ENCODE measurements at regions not wholly inside any gene's neighbourhood (a gene's known extent, or its start where the extent isn't known, plus 50 kb on each side); places are given as distances from the start of the nearest gene placed in this dataset.
"Not testable (repeated sequence)": the region's sequence is repeated elsewhere in the genome, so short reads cannot be mapped to it uniquely, and the experiment has no call there.

- no peak for DNase-seq
Observed at GRCh38 chr5:155514105-155514563, 500.6 kb downstream of the KIF4B start.

GRCh38 chr5:155522540-155522939 lies 509.0 kb downstream of the KIF4B start:
- DNase-seq: no peak

- DNase-seq: no peak
Observed at GRCh38 chr5:155529362-155529761, 515.8 kb downstream of the KIF4B start.

- no peak for DNase-seq
Observed at GRCh38 chr5:155530046-155530445, 516.5 kb downstream of the KIF4B start.

GRCh38 chr5:155532621-155533311 lies 519.2 kb downstream of the KIF4B start:
- DNase-seq: no peak

- no peak for DNase-seq
Observed at GRCh38 chr5:155540000-155540595, 526.5 kb downstream of the KIF4B start.

- DNase-seq: no peak
Observed at GRCh38 chr5:155546075-155546474, 532.5 kb downstream of the KIF4B start.

GRCh38 chr5:155554500-155554899 lies 540.9 kb downstream of the KIF4B start:
- DNase-seq: no peak

GRCh38 chr5:155556222-155556621 lies 542.7 kb downstream of the KIF4B start:
- DNase-seq: no peak

- DNase-seq: no peak
Observed at GRCh38 chr5:155556700-155557099, 543.1 kb downstream of the KIF4B start.

- no peak for DNase-seq
Observed at GRCh38 chr5:155562158-155562557, 548.6 kb downstream of the KIF4B start.

- DNase-seq: no peak
Observed at GRCh38 chr5:155564541-155564940, 551.0 kb downstream of the KIF4B start.

- no peak for DNase-seq
Observed at GRCh38 chr5:155575861-155576260, 562.3 kb downstream of the KIF4B start.

GRCh38 chr5:155586808-155587207 lies 573.3 kb downstream of the KIF4B start:
- DNase-seq: not testable (repeated sequence)

- no peak for DNase-seq
Observed at GRCh38 chr5:155587458-155587857, 573.9 kb downstream of the KIF4B start.

- DNase-seq: no peak
Observed at GRCh38 chr5:155591273-155591672, 577.7 kb downstream of the KIF4B start.

GRCh38 chr5:155594270-155594669 lies 580.7 kb downstream of the KIF4B start:
- DNase-seq: no peak

GRCh38 chr5:155595791-155596190 lies 582.2 kb downstream of the KIF4B start:
- no peak for DNase-seq

GRCh38 chr5:155598552-155598951 lies 585.0 kb downstream of the KIF4B start:
- no peak for DNase-seq

- DNase-seq: no peak
Observed at GRCh38 chr5:155605920-155606319, 592.4 kb downstream of the KIF4B start.

- DNase-seq: peak; percentile 19 to 44
Observed at GRCh38 chr5:155616779-155617392, 603.3 kb downstream of the KIF4B start.

GRCh38 chr5:155619688-155620087 lies 606.1 kb downstream of the KIF4B start:
- no peak for DNase-seq

GRCh38 chr5:155620821-155621410 lies 607.4 kb downstream of the KIF4B start:
- DNase-seq: no peak

All from CD4-positive, alpha-beta T cell treated with Interleukin-1 beta for 1 hour (primary cell).